Left lung (tissue), 4 donors: ENCODE measurements at regions not wholly inside any gene's neighbourhood (a gene's known extent, or its start where the extent isn't known, plus 50 kb on each side); places are given as distances from the start of the nearest gene placed in this dataset.

Source experiments
- ATAC-seq: fragments of 200-7000 bp; cut with Tn5 transposase; one replicate; pipeline ENCODE4 v1.9.1; 2020; ENCODE audit warnings: moderate library complexity
- DNase-seq, 4 donors: peaks; one replicate each; pipeline ENCODE4 v3.0.0-alpha.2; 2013 to 2020
- H3K27ac ChIP-seq, 2 donors: fragments of 200-600 bp; sonication (generic) in 1 of 2; one replicate each; pipeline versions ENCODE4 v1.5.0 to v1.8.0; 2020 to 2021
- H3K27me3 ChIP-seq, 2 donors: fragments of 200-600 bp; sonication (generic) in 1 of 2; one replicate each; pipeline versions ENCODE4 v1.5.0 to v1.8.0; 2020 to 2021
- H3K36me3 ChIP-seq, 2 donors: fragments of 200-600 bp; sonication (generic) in 1 of 2; one replicate each; pipeline versions ENCODE4 v1.5.0 to v1.8.0; 2020 to 2021
- H3K4me1 ChIP-seq, 2 donors: fragments of 200-600 bp; one replicate each; pipeline ENCODE4 v1.8.0; 2021
- H3K4me3 ChIP-seq, 2 donors: fragments of 200-600 bp; sonication (generic) in 1 of 2; one replicate each; pipeline versions ENCODE4 v1.5.0 to v1.8.0; 2020 to 2021; ENCODE audit warnings: mild to moderate bottlenecking in 1 of 2
- H3K9me3 ChIP-seq, 2 donors: fragments of 200-600 bp; sonication (generic) in 1 of 2; one replicate each; pipeline versions ENCODE4 v1.5.0 to v1.8.0; 2020 to 2021
- intact Hi-C, 2 donors: fragments of 100-400 bp; cut with DNase I; formaldehyde crosslinking; loops; one replicate each; pipeline versions ENCODE4 v1.11.2 to v1.14.2; 2022
- TF ChIP-seq, protein P1 (sequence below), 2 donors: fragments of 200-600 bp; sonication (generic) in 1 of 2; IDR thresholded peaks; one replicate each; pipeline versions ENCODE4 v1.5.0 to v1.8.0; 2021; ENCODE audit warnings: antibody characterized with exemption in 2 of 2
- donor health status: DM: no; HTN: yes; CAD: no.
- donor health status: DM: no; HTN: no; CAD: no.

DNA sequence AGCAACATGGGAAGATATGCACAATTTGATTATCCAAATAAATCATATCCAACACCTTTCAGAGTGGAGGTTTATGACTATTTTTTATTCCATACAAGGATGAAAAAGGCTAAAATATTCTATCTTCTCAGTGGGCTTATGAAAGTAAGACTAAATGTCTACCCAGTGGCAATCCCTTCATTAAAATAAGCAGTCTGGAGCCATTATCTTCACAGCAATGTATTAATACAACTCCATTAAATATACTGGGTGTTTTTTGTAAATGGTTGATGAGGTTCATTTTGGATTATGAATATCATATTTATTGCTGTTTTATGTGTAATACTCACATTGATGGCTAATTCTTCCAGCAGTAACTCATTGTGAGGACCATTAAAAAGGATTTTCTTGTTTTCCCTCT lies 352.7 kb upstream of the SOX11 start:
- intact Hi-C loops: no loop called here
- H3K27ac ChIP-seq: no peak overlapping the region
- no peak overlapping the region for H3K4me3 ChIP-seq
- H3K27me3 ChIP-seq: no peaks in the 10 kb centered on the region
- TF ChIP-seq, protein P1, sequence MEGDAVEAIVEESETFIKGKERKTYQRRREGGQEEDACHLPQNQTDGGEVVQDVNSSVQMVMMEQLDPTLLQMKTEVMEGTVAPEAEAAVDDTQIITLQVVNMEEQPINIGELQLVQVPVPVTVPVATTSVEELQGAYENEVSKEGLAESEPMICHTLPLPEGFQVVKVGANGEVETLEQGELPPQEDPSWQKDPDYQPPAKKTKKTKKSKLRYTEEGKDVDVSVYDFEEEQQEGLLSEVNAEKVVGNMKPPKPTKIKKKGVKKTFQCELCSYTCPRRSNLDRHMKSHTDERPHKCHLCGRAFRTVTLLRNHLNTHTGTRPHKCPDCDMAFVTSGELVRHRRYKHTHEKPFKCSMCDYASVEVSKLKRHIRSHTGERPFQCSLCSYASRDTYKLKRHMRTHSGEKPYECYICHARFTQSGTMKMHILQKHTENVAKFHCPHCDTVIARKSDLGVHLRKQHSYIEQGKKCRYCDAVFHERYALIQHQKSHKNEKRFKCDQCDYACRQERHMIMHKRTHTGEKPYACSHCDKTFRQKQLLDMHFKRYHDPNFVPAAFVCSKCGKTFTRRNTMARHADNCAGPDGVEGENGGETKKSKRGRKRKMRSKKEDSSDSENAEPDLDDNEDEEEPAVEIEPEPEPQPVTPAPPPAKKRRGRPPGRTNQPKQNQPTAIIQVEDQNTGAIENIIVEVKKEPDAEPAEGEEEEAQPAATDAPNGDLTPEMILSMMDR (IDR thresholded peaks at IDR 0.05): no peak
- no peaks in the 10 kb centered on the region for H3K4me1 ChIP-seq
- no peaks in the 10 kb centered on the region for H3K9me3 ChIP-seq
- H3K36me3 ChIP-seq: no peaks in the 10 kb centered on the region
- no peak for DNase-seq
- ATAC-seq: no peak

DNA sequence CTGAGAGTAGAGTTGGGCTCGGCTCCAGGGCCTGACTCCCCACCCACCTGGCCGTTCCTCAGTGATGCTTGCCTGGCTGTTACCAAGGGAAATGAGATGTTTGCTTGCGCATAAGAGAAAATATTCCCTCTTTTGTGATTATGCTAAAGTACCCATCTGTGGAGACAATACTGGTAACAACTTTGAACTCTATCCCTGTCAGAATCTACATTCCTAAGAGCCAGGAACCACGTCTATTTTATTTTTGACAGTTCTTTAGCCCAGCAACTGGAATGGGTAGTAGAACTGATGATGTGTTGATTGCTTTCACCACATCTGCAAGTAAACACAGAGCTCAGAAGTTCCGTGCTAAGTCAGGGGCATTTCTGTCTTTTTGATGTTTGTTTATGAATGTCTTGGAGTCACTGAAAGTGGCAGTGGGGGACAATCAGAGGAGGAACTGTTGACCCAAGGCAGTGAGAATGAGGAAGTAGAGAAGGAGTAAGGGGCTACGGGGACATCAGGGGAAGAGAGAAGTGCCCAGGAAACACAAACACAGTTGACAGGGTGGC lies 348.3 kb upstream of the SOX11 start:
- H3K4me1 ChIP-seq: no peaks in the 10 kb centered on the region
- H3K36me3 ChIP-seq: no peaks in the 10 kb centered on the region
- H3K4me3 ChIP-seq: no peak overlapping the region
- TF ChIP-seq, protein P1 (IDR thresholded peaks at IDR 0.05): no peak
- H3K27ac ChIP-seq: no peak overlapping the region
- no peaks in the 10 kb centered on the region for H3K9me3 ChIP-seq
- H3K27me3 ChIP-seq: no peaks in the 10 kb centered on the region
- no peak for ATAC-seq
- DNase-seq: no peak
- intact Hi-C loops: no loop called here

DNA sequence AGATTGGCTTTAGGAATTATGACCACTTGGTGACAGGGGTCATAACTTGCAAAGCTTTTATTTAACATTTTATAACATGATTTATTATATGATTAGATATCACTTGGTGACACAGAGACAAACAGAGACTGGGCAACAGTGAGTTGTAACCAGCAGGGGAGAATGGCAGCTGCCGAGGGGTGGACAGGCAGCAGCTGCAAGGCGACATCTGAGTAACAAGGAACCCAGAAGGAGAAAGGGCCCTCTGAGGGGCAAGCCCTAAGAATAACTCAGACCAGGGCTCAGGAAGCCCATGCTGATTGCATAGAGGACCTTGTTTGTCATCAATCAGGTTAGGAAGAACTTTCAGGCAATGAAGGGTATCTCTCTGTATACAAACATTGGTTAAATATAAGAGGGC lies 339.9 kb upstream of the SOX11 start:
- no peaks in the 10 kb centered on the region for H3K4me1 ChIP-seq
- intact Hi-C loops: no loop called here
- no peaks in the 10 kb centered on the region for H3K36me3 ChIP-seq
- H3K4me3 ChIP-seq: no peak overlapping the region
- ATAC-seq (no peak), DNase-seq (no peak)
- H3K27ac ChIP-seq: no peak overlapping the region
- H3K27me3 ChIP-seq: no peaks in the 10 kb centered on the region
- TF ChIP-seq, protein P1 (IDR thresholded peaks at IDR 0.05): no peak
- H3K9me3 ChIP-seq: no peaks in the 10 kb centered on the region

DNA sequence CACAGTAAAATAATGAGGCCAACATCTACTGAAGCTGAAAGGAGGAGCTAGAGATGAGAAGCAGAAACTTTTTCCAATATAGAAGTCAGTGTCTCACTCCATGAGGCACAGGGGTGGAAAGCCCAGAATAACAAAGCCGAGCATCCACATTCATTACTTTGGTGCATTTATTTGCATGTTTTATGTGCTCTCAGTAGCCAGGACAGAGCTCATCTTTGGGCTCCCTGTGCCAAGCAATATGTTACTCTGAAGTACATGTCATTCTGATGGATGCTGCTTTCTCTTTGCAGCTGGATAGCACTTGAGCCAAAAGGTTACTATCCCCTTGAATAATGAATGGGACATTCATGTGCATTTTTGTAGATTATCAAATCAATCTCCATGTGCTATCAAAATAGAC lies 338.6 kb upstream of the SOX11 start:
- no peak for ATAC-seq
- intact Hi-C loops: no loop called here
- H3K36me3 ChIP-seq: no peaks in the 10 kb centered on the region

DNA sequence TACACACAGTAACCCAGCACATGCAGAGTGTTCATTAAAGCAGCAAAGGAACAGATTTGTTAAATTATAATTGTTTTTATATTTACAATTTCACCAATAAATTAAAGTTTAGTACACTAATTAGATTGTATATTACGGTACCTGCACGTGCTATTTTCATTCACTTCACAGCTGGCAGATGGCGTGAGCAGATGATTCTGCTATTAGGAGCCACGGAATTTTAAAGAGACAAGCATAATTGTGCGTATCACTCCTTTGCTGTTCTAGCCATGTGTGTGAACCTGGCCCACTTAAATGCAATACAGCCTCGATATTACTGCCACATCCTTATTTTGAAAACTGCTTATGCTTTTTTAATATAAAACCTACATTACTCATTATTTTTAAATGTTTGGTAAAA lies 332.8 kb upstream of the SOX11 start:
- ATAC-seq (no peak), DNase-seq (no peak)
- intact Hi-C loops: no loop called here
- no peaks in the 10 kb centered on the region for H3K9me3 ChIP-seq
- H3K27me3 ChIP-seq: no peaks in the 10 kb centered on the region
- H3K27ac ChIP-seq: no peak overlapping the region
- H3K4me3 ChIP-seq: no peak overlapping the region
- no peaks in the 10 kb centered on the region for H3K4me1 ChIP-seq
- no peaks in the 10 kb centered on the region for H3K36me3 ChIP-seq
- TF ChIP-seq, protein P1 (IDR thresholded peaks at IDR 0.05): no peak

More for the DNA sequence above, 338.6 kb upstream of the SOX11 start:
- no peak overlapping the region for H3K27ac ChIP-seq
- no peak overlapping the region for H3K4me3 ChIP-seq
- DNase-seq: no peak
- TF ChIP-seq, protein P1 (IDR thresholded peaks at IDR 0.05): no peak
- no peaks in the 10 kb centered on the region for H3K4me1 ChIP-seq
- no peaks in the 10 kb centered on the region for H3K27me3 ChIP-seq
- H3K9me3 ChIP-seq: no peaks in the 10 kb centered on the region
